ENCODE measurements at regions not wholly inside any gene's neighbourhood (a gene's known extent, or its start where the extent isn't known, plus 50 kb on each side); places are given as distances from the start of the nearest gene placed in this dataset.
"Not testable (repeated sequence)": the region's sequence is repeated elsewhere in the genome, so short reads cannot be mapped to it uniquely, and the experiment has no call there.

- not testable (repeated sequence) for TF ChIP-seq BCOR (IDR thresholded peaks at IDR 0.05); E2F4 (CRISPR knock-in tag; IDR thresholded peaks at IDR 0.05; ENCODE audit: low read depth); CEBPB (tag; IDR thresholded peaks at IDR 0.05); ZNF77 (CRISPR knock-in tag; IDR thresholded peaks at IDR 0.05); RNF2 (IDR thresholded peaks at IDR 0.05); FOS (IDR thresholded peaks at IDR 0.05; ENCODE audit: extremely low read depth, insufficient read length); KDM1A (IDR thresholded peaks at IDR 0.05)
Measured at GRCh38 chr12:25313266-25313990, 62.7 kb upstream of the KRAS start.
